CD1c-positive myeloid dendritic cell (primary cell): ENCODE measurements at regions not wholly inside any gene's neighbourhood (a gene's known extent, or its start where the extent isn't known, plus 50 kb on each side); places are given as distances from the start of the nearest gene placed in this dataset.
"Not testable (repeated sequence)": the region's sequence is repeated elsewhere in the genome, so short reads cannot be mapped to it uniquely, and the experiment has no call there.

ENCODE experiments used
- DNase-seq: peaks from one replicate; pipeline ENCODE4 v3.0.0-alpha.2; 2016; ENCODE audit errors: extremely low spot score

DNA sequence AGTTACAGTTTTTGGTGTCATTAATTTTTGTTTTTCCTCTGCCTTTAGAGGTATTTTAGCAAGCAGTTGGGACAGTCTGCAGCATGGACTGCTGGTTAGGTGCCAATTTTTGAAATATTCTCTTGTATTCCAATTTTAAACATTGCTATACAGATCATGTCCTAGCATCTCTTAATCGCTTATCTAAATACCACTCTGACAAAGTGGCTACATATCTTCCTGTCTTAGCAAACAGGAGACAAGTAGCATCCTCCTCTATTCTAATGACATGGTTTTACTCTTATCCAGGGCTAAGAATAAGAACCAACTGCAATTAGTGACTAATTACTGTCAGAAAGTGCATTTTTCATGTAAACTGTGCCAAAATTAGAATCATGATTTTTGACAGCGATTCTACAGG, 117.8 kb upstream of the ATP2B1 start:
- DNase-seq: no peak

DNA sequence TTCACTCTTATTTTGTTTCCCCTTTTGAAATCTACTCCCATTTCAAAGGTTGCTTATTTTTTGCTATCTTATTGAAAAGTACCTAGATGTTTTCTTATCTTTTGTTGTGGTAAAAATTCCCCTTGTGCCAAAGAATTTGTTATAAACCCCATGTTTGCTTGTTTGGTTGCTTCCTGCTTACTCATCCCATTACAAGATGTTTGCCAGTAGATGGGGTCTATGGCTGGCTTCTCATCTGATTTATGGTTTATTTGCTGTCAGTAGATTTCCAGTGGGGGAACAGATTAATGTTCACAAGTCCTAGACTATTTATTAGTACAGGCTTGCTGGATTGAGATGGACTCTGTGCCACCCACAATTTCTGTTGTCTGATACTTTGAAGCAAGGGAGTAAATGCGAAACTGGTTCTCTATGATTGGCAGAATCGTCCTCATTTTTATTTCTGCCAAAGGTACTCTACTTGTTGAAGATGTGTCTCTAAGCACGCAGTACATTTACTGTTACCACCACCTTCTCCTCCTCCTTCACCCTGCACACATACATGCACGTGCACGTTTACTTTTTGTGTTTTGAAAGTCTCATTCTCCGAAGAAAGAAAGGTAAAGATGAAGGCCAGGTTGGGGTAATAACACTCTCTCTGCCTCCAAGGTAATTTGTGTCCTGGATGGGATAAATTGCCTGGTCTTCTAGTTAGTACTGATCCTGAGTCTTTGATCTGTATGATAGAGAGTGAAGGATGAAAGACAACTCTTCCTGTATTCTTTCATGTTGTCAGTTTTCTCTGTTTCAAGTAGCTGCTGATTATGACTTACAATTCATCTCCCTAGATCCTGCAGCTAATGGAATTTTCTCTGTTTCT, 117.2 kb upstream of the ATP2B1 start:
- DNase-seq: no peak

DNA sequence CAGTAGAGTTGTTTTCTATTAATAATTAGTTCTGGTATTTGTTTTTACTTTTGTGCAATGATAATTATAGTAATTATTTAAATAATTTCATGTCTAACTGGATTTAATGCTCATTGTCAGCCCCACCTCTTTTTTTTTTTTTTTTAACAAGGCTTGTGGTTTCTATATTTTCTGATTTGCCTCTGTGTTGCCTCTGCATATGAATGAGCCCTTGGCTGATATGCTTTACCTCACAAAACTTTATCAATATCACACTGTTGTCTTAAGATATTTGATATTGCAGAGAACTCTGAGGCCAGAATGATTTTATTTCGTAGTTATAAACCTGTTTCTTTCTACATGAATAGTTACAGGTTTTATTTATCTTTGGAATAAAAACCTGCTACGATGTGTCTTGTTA, 116.2 kb upstream of the ATP2B1 start:
- DNase-seq: no peak

DNA sequence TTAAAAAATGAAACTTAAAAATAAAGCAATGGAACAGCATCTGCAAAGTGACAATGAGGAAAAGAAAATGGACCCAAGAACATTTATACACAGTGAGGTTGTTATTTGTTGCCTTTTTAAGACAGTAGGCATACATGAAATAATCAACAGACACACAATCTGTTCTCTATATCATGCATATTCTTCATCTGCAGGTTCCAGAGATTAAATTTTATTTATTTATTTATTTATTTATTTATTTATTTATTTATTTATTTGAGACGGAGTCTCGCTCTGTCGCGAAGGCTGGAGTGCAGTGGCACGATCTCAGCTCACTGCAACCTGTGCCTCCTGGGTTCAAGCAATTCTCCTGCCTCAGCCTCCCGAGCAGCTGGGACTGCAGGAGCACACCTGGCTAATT, 114.4 kb upstream of the ATP2B1 start:
- DNase-seq: not testable (repeated sequence)

DNA sequence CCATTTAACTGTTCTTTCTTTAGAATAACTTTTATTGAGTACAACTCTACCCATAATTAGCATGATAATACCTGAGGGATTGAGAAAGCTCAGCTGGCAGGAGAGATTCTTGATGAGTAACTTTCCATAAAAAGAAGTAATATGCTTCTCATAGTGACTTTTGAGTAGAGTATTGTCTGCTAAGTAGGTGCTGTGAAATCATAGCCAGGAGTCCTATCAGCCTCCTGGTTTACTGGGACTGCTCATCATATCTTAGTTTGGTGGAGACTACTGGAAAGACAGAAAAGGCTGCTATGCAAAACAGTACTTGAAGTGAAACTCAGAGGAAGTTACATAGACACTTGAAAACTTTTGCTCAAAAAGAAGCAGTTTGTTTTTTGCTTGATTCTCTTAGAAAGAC, 113.3 kb upstream of the ATP2B1 start:
- DNase-seq: no peak

DNA sequence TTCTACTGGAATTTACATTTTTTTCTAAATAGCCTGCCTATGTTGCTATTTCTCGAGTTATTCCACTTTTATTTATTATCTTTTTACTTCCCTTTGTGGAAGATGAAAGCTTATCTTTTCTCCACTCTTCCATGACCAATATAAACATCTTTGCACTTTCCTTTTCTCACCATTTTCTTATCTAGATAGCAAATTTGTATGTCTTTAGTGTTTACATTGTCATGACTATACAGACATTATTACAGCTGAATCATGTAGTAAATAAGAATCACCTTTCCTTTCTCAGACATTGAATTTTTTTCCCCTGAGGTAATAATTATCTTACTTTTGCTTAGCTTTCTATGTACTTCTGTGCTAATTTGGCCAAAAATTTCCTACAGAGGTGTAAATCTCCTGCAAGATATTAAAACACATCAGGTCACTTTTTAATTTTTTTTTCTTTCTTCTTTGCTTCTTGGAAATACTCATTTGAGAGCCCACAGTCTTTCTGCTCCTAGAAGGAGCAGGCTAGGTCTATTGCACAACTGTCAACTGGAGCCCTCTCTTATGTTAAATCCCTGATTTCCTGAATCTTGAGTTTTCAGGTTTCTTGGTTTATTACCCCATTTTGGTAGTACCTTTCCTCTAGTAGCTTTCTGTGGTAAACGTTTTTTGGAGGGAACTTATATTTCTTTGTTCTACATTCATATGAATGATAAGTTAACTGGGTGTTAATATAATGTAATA, 109.0 kb upstream of the ATP2B1 start:
- DNase-seq: no peak

DNA sequence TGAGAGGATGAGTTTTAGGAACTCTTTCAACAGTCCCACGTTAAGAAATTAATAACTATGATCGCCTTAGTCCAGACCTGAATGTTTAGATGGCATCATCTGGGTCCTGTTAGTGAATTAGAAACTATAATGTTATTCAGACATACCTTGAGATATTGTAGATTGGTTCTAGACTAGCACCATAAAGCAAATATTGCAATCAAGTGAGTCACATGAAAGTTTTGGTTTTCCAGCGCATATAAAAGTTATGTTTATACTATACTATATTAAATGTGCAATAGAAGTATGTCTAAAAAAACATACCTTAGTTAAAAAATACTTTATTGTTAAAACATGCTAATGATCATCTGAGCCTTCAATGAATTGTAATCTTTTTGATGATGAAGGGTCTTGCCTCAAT, 106.6 kb upstream of the ATP2B1 start:
- no peak for DNase-seq

DNA sequence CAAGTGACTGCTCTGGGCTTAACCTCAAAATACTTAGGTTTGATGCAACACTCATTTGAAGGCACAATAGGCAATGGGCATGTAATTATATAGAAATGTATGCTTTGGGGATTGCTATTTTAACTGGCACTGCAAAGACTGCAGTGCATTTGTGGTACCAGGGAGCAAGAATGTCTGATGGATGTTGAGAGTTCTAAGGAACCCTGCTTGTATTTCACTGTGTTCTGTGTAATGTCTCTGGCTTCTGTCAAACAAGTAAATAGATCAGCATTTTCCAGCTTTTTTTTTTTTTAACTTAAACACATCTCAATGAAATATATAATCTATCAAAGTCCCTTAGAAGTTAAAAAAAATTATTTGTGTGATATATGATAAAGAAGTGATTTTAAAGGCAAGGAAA, 94.8 kb upstream of the ATP2B1 start:
- DNase-seq: no peak

DNA sequence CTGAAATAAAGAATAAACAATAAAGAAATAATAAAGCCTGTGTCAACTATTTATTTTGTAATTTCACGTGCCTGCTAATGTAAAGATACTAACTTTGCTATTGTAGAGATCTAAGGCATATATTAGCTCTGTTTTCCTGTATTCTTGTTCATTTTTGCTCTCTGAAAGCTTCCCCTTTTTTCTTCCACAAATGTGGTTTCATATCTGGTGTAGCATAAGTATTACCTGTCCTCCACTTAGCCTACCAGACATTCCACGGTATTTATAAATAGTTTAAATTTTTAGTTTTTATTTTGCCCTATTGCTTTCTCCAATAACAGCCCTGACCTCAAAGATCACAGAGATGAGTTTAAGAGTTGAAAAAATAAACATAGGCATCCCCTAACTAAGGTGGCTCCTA, 92.6 kb upstream of the ATP2B1 start:
- DNase-seq: peak; percentile 42

DNA sequence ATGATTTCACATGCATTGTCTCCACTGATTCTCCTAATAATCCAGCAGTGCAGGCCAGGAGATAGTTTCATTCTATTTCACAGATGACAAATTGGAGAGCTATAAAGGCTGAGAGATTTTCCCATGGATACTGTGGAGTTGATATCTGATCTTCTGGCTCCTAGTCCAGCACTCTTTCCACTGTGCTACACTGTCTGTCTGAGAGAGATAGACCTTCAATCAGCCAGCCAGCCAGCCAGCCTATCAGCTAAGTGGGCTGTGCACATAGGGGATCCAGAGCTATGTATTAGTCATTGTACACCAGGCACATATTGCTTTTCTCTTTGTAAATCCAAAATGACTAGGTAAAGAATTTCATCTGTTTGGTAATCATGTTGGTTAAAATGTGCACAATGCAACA, 91.8 kb upstream of the ATP2B1 start:
- no peak for DNase-seq

DNA sequence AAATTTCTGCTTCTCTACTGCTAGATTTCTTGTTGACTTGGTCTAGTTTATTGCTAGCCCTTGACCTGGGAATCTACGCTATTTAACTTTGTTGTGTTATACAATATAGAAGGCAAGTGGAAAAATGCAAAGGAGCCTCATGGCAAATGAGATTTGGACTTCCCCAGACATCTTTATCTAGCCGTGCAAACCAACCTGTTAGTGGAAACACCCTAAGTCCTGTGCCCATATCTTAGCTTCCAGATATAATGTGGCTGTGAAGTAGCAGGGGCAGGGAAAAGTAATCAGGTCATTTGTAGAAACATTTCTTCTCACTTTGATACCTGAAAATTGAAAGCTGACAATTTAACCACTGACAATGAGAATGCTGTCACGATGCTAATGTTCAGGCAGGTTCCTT, 90.7 kb upstream of the ATP2B1 start:
- no peak for DNase-seq

DNA sequence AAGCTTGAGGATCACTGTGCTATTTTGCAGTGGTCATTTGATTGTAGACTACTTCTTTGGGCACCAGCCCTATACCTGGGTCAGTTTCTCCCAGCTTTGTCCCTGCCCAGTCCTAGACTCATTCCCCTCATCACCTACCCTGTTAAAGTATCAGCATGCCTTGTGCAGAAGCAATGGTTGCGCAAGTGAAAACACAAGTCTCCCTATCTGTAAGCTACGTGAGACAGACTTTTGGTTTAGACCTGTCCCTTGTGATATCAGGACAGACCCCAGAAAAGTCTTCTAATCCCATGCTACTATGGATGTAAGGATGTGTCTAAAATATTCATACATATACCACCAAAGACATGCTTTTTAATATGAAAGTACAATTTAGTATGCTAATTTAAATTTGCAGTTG, 88.8 kb upstream of the ATP2B1 start:
- no peak for DNase-seq

DNA sequence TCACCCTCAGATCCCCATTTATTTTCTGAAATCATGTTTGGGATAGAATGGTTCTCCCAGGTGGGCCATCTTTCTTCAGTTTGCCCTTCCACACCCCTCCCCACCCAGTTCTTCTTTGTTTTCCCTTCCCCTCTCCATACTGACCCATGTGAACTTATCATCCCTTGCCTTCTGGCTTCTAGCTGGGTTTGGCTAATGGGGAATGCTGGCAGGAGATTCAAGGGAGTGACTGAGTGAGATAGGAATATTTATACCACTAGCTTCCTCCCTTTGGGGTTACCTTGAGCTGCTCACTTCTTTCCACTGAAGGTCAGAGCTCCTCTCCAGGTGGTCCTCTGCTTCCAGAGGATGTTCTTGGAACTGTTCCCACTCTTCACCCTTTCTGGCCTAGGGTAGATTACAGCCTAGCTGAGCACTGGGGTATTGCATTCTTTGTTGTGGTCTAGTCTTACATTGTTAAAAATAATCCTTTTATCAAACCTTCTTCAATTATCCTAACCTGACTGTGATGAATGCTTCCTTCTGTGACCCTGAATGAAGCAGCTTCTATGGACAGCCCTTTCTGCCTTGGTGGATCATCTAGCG, 88.3 kb upstream of the ATP2B1 start:
- DNase-seq: no peak

DNA sequence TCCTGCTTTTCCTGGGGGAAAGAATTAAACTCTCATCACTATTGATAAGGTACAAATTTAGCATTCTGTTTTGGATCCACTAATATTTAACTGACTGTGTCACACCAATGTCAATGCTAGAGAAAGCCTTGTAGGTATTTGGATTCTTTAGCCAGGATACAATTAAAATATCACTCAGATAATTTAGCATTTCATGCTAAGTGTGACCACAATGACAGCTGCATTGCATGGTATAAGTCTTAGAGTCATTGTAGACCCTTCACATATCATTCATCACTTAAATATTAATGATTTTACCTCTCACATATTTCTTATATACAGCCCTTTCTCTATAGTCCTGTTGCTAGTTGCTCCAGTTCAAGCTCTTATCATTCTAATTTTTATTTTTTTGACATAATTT, 85.3 kb upstream of the ATP2B1 start:
- no peak for DNase-seq

DNA sequence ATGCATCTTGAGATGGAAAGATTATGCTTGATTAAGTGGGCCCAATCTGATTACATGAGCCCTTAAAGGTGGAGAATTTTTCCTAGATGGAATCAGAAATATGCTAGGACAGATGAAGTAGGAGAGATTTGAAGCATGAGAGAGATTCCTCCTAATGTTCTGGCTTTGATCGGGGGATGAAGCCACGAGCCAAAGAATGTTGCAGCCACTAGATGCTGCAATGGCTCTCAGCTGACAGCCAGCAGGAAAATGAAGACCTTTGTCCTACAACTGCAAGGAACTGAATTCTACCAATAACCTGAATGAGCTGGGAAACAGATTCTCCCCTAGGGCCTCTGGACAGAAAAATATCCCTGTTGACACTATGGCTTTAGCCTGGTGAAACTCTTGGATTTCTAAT, 82.6 kb upstream of the ATP2B1 start:
- DNase-seq: no peak

DNA sequence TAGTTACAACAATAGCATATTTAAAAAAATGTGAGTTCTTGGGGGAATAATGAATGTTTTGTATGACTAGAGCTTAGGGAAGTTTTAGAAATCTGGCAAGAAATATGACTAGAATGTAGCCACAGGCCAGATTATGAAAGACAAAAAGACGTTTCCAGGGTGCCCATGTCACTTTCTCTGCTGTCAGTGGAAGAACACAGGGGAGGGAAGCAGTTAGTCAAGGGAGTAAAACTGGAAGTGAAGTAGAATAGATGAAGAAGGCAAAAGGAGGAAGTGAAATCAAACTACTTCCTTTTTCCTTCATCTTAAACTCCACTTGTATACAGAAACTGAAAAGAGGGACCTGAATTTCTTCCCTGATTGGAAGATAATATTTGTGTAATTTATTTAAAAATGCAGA, 81.2 kb upstream of the ATP2B1 start:
- peak; percentile 94 for DNase-seq

DNA sequence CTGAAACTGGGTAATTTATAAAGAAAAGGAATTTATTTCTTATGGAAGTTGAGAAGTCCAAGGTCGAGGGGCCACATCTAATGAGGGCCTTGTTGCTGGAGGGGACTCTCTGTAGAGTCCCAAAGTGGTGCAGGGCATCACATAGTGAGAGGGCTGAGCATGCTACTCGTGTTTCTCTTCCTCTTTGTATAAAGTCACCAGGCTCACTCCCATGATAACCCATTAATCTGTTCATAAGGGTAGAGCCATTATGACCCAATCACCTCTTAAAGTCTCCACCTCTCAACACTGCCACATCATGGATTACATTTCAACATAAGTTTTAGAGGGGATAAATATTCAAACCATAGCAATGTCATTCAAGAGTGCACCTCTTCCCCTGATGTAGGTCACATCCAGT, 79.1 kb upstream of the ATP2B1 start:
- DNase-seq: peak; percentile 45

DNA sequence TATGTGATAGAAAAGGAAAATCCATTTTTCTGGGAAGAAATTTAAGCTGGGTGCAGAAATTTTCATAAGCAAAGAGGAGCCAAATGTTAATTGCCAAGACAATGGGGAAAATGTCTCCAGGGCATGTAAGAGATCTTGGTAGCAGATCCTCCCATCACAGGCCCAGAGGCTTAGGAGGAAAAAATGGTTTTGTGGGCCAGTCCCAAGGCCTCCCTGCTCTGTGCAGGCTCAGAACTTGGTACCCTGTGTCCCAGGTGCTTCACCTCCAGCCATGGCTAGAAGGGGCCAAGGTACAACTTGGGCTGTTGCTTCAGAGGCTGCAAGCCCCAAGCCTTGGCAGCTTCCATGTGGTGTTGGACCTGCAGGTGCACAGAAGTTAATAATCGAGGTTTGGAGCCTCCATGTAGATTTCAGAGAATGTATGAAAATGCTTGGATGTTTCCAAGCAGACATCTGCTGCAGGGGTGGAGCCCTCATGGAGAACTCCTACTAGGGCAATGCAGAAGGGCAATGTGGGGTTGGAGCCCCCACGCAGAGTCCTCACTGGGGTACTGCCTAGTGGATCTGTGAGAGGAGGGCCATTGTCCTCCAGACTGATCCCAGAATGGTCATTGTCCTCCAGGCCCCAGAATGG, 77.7 kb upstream of the ATP2B1 start:
- DNase-seq: no peak

DNA sequence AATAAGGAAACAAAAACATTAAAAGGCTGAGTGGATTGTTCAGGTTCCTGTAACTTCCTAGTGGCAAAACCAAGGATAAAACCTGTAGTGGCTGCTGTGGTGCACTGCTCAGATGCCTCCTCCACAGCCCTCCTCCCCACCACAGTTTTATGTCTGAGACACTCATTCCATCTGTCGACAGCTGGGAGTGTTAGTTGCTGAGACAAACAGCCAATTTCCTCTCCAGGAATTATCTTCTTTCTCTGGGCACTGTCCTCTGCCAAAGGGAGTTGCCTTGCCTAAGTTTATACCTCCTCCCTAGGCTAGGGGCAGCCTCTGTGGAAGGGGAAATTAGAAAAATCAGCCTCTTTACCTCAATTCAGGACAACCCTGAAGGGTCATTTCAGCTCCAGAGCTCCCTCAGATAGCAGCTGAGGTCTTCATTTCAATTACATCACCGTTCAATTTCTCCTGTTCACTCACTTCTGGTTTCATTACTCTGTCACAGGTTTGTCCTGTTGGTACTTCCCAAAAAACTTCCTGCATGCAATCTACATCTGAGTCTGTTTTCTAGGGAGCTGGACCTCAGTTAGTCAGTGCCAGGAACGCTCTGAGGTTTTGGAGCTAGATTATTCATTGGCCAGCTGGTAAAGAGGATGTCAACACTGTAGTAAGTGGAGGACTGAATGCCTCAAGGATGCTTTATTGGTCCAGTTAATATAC, 74.9 kb upstream of the ATP2B1 start:
- DNase-seq: peak; percentile 75

DNA sequence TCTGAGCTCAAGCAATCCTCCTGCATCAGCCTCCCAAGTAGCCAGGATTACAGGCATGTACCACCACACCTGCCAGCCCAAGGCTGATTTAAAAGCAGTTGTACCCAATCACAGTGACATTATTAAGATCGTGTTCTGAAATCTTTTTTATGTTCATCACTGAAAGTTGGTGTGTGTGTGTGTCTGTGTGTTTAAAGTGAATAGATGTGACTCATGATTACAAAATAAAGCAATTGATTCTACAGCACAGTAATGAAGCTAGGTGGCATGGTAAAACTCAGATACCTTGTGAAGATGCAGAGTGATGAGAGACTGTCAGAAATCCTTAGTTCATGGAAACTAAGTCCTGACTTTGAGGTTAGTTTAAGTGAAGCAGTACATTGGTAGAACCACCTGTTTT, 74.2 kb upstream of the ATP2B1 start:
- DNase-seq: no peak

DNA sequence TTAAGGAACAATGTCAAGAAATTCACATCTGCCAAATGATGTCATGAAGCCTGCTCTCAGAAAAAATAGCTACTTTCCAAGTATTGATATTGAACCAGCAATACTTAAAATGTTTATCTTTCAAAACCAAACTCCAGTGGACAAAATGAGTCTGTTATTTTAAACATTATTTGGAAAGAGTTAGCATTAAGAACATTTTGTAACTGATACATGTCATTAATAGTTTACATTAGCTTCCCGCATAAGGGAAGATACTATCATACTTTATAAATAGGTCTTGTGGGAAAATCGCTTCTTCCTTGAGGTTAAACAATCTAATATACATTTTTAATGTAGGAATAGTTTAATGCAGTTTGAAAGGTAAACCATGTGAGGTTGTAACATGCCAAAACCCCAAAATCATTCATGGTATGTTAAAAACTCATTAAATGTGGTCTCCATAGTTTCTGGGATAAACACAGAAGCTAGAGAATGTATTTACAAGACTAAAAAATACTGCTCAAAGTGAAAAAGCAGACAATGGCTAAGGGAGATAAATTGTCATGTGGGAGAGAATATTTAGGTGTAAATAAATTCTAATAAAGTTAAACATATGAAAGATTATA, 73.4 kb upstream of the ATP2B1 start:
- no peak for DNase-seq

DNA sequence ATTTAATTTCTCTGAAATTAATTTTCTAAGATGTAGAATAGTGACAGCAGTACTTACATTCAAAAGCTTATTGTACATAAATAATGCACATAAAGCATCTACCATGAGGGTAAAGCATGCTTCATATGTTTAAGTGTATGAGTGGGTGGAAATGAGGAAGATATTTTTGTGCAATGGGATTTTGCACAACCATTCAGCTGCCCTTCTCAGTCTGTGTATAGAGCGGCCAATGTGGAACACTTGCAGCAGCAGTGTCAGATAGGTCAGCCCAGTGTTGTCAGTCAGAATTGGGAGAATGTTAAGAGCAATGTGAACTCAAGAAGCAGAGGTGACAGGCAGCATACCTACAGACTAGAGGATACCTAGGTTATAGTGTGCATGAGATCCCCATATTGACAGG, 72.5 kb upstream of the ATP2B1 start:
- DNase-seq: peak; percentile 77
